ENCODE measurements at regions not wholly inside any gene's neighbourhood (a gene's known extent, or its start where the extent isn't known, plus 50 kb on each side); places are given as distances from the start of the nearest gene placed in this dataset.

- no peak for DNase-seq (ENCODE audit: low read depth)
Measured at GRCh38 chr10:21021843-21022594, 124.9 kb upstream of the NEBL start.

GRCh38 chr10:21021231-21021630 lies 124.1 kb upstream of the NEBL start:
- DNase-seq (ENCODE audit: low read depth) = no peak

GRCh38 chr10:21020545-21020944 lies 123.4 kb upstream of the NEBL start:
- DNase-seq (ENCODE audit: low read depth) = no peak

GRCh38 chr10:21019436-21019835 lies 122.3 kb upstream of the NEBL start:
- no peak for DNase-seq (ENCODE audit: low read depth)

GRCh38 chr10:21015851-21016250 lies 118.7 kb upstream of the NEBL start:
- no peak for DNase-seq (ENCODE audit: low read depth)

- no peak for DNase-seq (ENCODE audit: low read depth)
Measured at GRCh38 chr10:21014141-21014540, 117.0 kb upstream of the NEBL start.

GRCh38 chr10:21011433-21012018 lies 114.4 kb upstream of the NEBL start:
- no peak for DNase-seq (ENCODE audit: low read depth)

- no peak for DNase-seq (ENCODE audit: low read depth)
Measured at GRCh38 chr10:21010615-21011014, 113.5 kb upstream of the NEBL start.

GRCh38 chr10:21003240-21003822 lies 106.2 kb upstream of the NEBL start:
- no peak for DNase-seq (ENCODE audit: low read depth)

GRCh38 chr10:21002091-21002878 lies 105.2 kb upstream of the NEBL start:
- DNase-seq (ENCODE audit: low read depth) = peak; percentile 94

- no peak for DNase-seq (ENCODE audit: low read depth)
Measured at GRCh38 chr10:20999699-21000098, 102.6 kb upstream of the NEBL start.

- DNase-seq (ENCODE audit: low read depth) = no peak
Measured at GRCh38 chr10:20998036-20998435, 100.9 kb upstream of the NEBL start.

- peak; percentile 34 for DNase-seq (ENCODE audit: low read depth)
Measured at GRCh38 chr10:20995123-20995987, 98.2 kb upstream of the NEBL start.

GRCh38 chr10:20993830-20994527 lies 96.9 kb upstream of the NEBL start:
- peak; percentile 90 for DNase-seq (ENCODE audit: low read depth)

GRCh38 chr10:20993389-20993788 lies 96.3 kb upstream of the NEBL start:
- DNase-seq (ENCODE audit: low read depth) = peak; percentile 83

GRCh38 chr10:20991526-20991925 lies 94.4 kb upstream of the NEBL start:
- no peak for DNase-seq (ENCODE audit: low read depth)

- DNase-seq (ENCODE audit: low read depth) = peak; percentile 75
Measured at GRCh38 chr10:20990604-20991003, 93.5 kb upstream of the NEBL start.

GRCh38 chr10:20988357-20988983 lies 91.4 kb upstream of the NEBL start:
- no peak for DNase-seq (ENCODE audit: low read depth)

GRCh38 chr10:20986049-20986448 lies 88.9 kb upstream of the NEBL start:
- DNase-seq (ENCODE audit: low read depth) = no peak

GRCh38 chr10:20984662-20985061 lies 87.6 kb upstream of the NEBL start:
- DNase-seq (ENCODE audit: low read depth) = no peak
